Activated CD4-positive, alpha-beta T cell treated with anti-CD3 and anti-CD28 coated beads, Interleukin-2, amount 50 U/mL, for 16 hours (primary cell): ENCODE measurements at regions not wholly inside any gene's neighbourhood (a gene's known extent, or its start where the extent isn't known, plus 50 kb on each side); places are given as distances from the start of the nearest gene placed in this dataset.
A peak's percentile ranks its signal among the peaks of the same experiment; 100 is the strongest.
"Not testable (repeated sequence)": the region's sequence is repeated elsewhere in the genome, so short reads cannot be mapped to it uniquely, and the experiment has no call there.

Source experiments
- DNase-seq: peaks from one replicate; pipeline ENCODE4 v3.0.0-alpha.2; 2020

- no peak for DNase-seq
Measured at GRCh38 chr15:55126111-55126510, 70.6 kb downstream of the RSL24D1 start.

- no peak for DNase-seq
Measured at GRCh38 chr15:55124616-55125015, 72.1 kb downstream of the RSL24D1 start.

GRCh38 chr15:55118344-55118870 lies 78.3 kb downstream of the RSL24D1 start:
- no peak for DNase-seq

GRCh38 chr15:55116636-55117035 lies 80.1 kb downstream of the RSL24D1 start:
- no peak for DNase-seq

- no peak for DNase-seq
Measured at GRCh38 chr15:55113736-55114135, 83.0 kb downstream of the RSL24D1 start.

GRCh38 chr15:55112706-55113105 lies 84.0 kb downstream of the RSL24D1 start:
- DNase-seq = no peak

GRCh38 chr15:55110446-55110845 lies 86.3 kb downstream of the RSL24D1 start:
- no peak for DNase-seq

- DNase-seq = peak; percentile 65
Measured at GRCh38 chr15:55108858-55109518, 87.8 kb downstream of the RSL24D1 start.

GRCh38 chr15:55108448-55108847 lies 88.3 kb downstream of the RSL24D1 start:
- no peak for DNase-seq

GRCh38 chr15:55106155-55106554 lies 90.6 kb downstream of the RSL24D1 start:
- DNase-seq = no peak

GRCh38 chr15:55094136-55094535 lies 102.6 kb downstream of the RSL24D1 start:
- DNase-seq = no peak

GRCh38 chr15:55088207-55088606 lies 108.5 kb downstream of the RSL24D1 start:
- no peak for DNase-seq

- DNase-seq = no peak
Measured at GRCh38 chr15:55084673-55085072, 112.1 kb downstream of the RSL24D1 start.

GRCh38 chr15:55084216-55084615 lies 112.5 kb downstream of the RSL24D1 start:
- no peak for DNase-seq

- not testable (repeated sequence) for DNase-seq
Measured at GRCh38 chr15:55077052-55077451, 119.7 kb downstream of the RSL24D1 start.

GRCh38 chr15:55074431-55074830 lies 122.3 kb downstream of the RSL24D1 start:
- no peak for DNase-seq

GRCh38 chr15:55063970-55064369 lies 132.8 kb downstream of the RSL24D1 start:
- not testable (repeated sequence) for DNase-seq

GRCh38 chr15:55060836-55061235 lies 135.9 kb downstream of the RSL24D1 start:
- DNase-seq = no peak

GRCh38 chr15:55056500-55056899 lies 140.2 kb downstream of the RSL24D1 start:
- no peak for DNase-seq

- no peak for DNase-seq
Measured at GRCh38 chr15:55044162-55044561, 152.6 kb downstream of the RSL24D1 start.

- no peak for DNase-seq
Measured at GRCh38 chr15:55037071-55037470, 159.7 kb downstream of the RSL24D1 start.

- DNase-seq = no peak
Measured at GRCh38 chr15:55035749-55036148, 161.0 kb downstream of the RSL24D1 start.

GRCh38 chr15:55033574-55033973 lies 163.2 kb downstream of the RSL24D1 start:
- DNase-seq = no peak

GRCh38 chr15:55031727-55032126 lies 165.0 kb downstream of the RSL24D1 start:
- no peak for DNase-seq

- DNase-seq = no peak
Measured at GRCh38 chr15:55026381-55026780, 170.4 kb downstream of the RSL24D1 start.
